Astrocyte (in vitro differentiated cells and primary cell): ENCODE measurements at regions not wholly inside any gene's neighbourhood (a gene's known extent, or its start where the extent isn't known, plus 50 kb on each side); places are given as distances from the start of the nearest gene placed in this dataset.

Experiments
- DNase-seq: peaks from one replicate; pipeline ENCODE4 v3.0.0-alpha.2; 2010; ENCODE audit warnings: low read depth
- FAIRE-seq: peaks from 2 replicates; lab custom pipeline; 2011; peaks lifted over from hg19 to GRCh38; lab: Jason Lieb, UNC
- H2AFZ ChIP-seq: 2 replicates; pipeline ENCODE4 v1.6.0; 2012; ENCODE audit warnings: low read depth, low read length, inconsistent platforms
- H3K27ac ChIP-seq: 2 replicates; pipeline ENCODE4 v1.5.1; 2011; ENCODE audit warnings: low read depth, low read length, inconsistent platforms
- H3K27me3 ChIP-seq: 2 replicates; pipeline ENCODE4 v1.6.0; 2011; ENCODE audit warnings: low read length, inconsistent platforms; ENCODE audit not compliant: insufficient read depth
- H3K36me3 ChIP-seq: 2 replicates; pipeline ENCODE4 v1.5.1; 2011; ENCODE audit warnings: low read length, inconsistent platforms; ENCODE audit not compliant: insufficient read depth
- H3K4me1 ChIP-seq: 2 replicates; pipeline ENCODE4 v1.5.1; 2011; ENCODE audit warnings: low read length, inconsistent platforms; ENCODE audit not compliant: insufficient read depth
- H3K4me2 ChIP-seq: 2 replicates; pipeline ENCODE4 v1.6.0; 2012; ENCODE audit warnings: low read length, inconsistent platforms
- H3K4me3 ChIP-seq: 2 replicates; pipeline ENCODE4 v1.5.1; 2011; ENCODE audit warnings: low read depth, mild to moderate bottlenecking, low read length, inconsistent platforms; ENCODE audit not compliant: insufficient read depth
- H3K79me2 ChIP-seq: 2 replicates; pipeline ENCODE4 v1.6.0; 2012; ENCODE audit warnings: mild to moderate bottlenecking, low read length, inconsistent platforms; ENCODE audit not compliant: insufficient read depth
- H3K9ac ChIP-seq: 2 replicates; pipeline ENCODE4 v1.6.0; 2012; ENCODE audit warnings: mild to moderate bottlenecking, low read length, inconsistent platforms
- H3K9me3 ChIP-seq: 2 replicates; pipeline ENCODE4 v1.5.1; 2012; ENCODE audit warnings: low read depth, mild to moderate bottlenecking, low read length, inconsistent platforms; ENCODE audit not compliant: insufficient read depth
- H4K20me1 ChIP-seq: 2 replicates; pipeline ENCODE4 v1.6.0; 2012; ENCODE audit warnings: low read length, inconsistent platforms; ENCODE audit not compliant: insufficient read depth
- H3K27ac Mint-ChIP-seq: one replicate; pipeline ENCODE4 v1.8.0; 2021; ENCODE audit warnings: mild to moderate bottlenecking, mixed read lengths; ENCODE audit not compliant: unreplicated experiment
- H3K27me3 Mint-ChIP-seq: one replicate; pipeline ENCODE4 v1.8.0; 2021; ENCODE audit warnings: low read depth, mixed read lengths; ENCODE audit not compliant: unreplicated experiment
- H3K36me3 Mint-ChIP-seq: one replicate; pipeline ENCODE4 v1.8.0; 2021; ENCODE audit warnings: low read depth, mixed read lengths; ENCODE audit not compliant: unreplicated experiment
- H3K4me1 Mint-ChIP-seq: one replicate; pipeline ENCODE4 v1.8.0; 2021; ENCODE audit warnings: low read depth, mixed read lengths; ENCODE audit not compliant: unreplicated experiment
- H3K4me3 Mint-ChIP-seq: one replicate; pipeline ENCODE4 v1.8.0; 2021; ENCODE audit warnings: mild to moderate bottlenecking, moderate library complexity, mixed read lengths; ENCODE audit not compliant: unreplicated experiment
- H3K9me3 Mint-ChIP-seq: one replicate; pipeline ENCODE4 v1.8.0; 2021; ENCODE audit warnings: mild to moderate bottlenecking, mixed read lengths; ENCODE audit not compliant: unreplicated experiment
- EZH2 ChIP-seq: IDR thresholded peaks from 2 replicates; pipeline ENCODE4 v1.6.1; 2012; ENCODE audit warnings: mild to moderate bottlenecking, low read length, inconsistent platforms; ENCODE audit not compliant: insufficient read depth
- TF ChIP-seq, protein P1 (sequence below): IDR thresholded peaks from 2 replicates; pipeline ENCODE4 v1.5.1; 2011; ENCODE audit warnings: low read depth, mild to moderate bottlenecking, inconsistent platforms, low read length, moderate library complexity; ENCODE audit not compliant: insufficient read depth

DNA sequence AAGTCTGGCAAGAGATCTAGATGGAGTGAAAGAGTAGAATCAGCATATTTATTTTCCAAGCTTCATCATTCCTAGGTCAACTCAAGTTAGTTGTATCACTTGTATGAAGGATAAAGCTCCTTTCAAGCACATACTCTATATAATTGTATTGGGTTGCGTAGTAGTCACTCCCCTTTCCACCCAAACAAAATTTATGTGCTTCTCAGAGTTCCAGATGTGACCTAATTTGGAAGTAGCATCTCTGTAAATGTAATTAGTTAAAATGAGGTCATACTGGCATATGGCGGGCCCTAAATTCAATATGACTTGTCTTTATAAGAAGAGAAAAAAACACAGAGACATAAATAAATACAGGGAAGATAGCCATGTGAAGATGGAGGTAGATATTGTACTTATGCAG, 226.8 kb upstream of the CHORDC1 start:
- H3K9me3 ChIP-seq, result no peaks in the 10 kb centered on the region
- no peaks in the 10 kb centered on the region for H3K36me3 Mint-ChIP-seq
- FAIRE-seq, result no peak
- H3K27me3 ChIP-seq, result no peaks in the 10 kb centered on the region
- H3K4me1 Mint-ChIP-seq, result peaks cover under 1% of the 10 kb centered on the region
- H3K4me2 ChIP-seq, result no peak overlapping the region
- H3K4me3 ChIP-seq, result no peak overlapping the region
- H3K27me3 Mint-ChIP-seq, result no peaks in the 10 kb centered on the region
- no peaks in the 10 kb centered on the region for H3K9me3 Mint-ChIP-seq
- H3K4me3 Mint-ChIP-seq, result no peak overlapping the region
- no peak overlapping the region for H3K27ac Mint-ChIP-seq
- H3K27ac ChIP-seq, result no peak overlapping the region
- TF ChIP-seq, protein P1, sequence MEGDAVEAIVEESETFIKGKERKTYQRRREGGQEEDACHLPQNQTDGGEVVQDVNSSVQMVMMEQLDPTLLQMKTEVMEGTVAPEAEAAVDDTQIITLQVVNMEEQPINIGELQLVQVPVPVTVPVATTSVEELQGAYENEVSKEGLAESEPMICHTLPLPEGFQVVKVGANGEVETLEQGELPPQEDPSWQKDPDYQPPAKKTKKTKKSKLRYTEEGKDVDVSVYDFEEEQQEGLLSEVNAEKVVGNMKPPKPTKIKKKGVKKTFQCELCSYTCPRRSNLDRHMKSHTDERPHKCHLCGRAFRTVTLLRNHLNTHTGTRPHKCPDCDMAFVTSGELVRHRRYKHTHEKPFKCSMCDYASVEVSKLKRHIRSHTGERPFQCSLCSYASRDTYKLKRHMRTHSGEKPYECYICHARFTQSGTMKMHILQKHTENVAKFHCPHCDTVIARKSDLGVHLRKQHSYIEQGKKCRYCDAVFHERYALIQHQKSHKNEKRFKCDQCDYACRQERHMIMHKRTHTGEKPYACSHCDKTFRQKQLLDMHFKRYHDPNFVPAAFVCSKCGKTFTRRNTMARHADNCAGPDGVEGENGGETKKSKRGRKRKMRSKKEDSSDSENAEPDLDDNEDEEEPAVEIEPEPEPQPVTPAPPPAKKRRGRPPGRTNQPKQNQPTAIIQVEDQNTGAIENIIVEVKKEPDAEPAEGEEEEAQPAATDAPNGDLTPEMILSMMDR, result no peak
- TF ChIP-seq EZH2, result no peak
- H3K79me2 ChIP-seq, result no peaks in the 10 kb centered on the region
- H3K36me3 ChIP-seq, result no peaks in the 10 kb centered on the region
- H3K9ac ChIP-seq, result no peak overlapping the region
- no peak overlapping the region for H2AFZ ChIP-seq
- H3K4me1 ChIP-seq, result no peaks in the 10 kb centered on the region
- no peak for DNase-seq
- H4K20me1 ChIP-seq, result no peaks in the 10 kb centered on the region

DNA sequence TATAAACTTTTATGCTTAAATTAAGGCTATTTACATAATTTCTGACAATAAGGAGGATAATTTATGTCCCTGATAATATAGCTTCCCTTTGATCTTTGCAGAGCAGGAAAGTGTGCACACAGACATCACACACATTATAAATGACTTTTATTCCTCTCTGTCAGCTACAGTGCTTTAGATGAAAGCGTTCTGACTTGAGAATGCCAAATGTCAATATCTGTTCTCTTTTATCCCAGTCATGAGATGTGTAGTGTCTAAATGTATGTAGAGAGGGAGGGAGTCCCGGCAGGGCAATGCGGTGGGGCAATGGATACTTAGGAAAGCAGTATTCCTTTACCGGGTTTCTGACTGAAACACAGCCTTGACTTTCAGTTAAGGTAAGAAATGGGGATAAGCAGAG, 225.4 kb upstream of the CHORDC1 start:
- Histone ChIP-seq H3K4me3 (no peak overlapping the region), H3K27me3 (no peaks in the 10 kb centered on the region), H3K9me3 (no peaks in the 10 kb centered on the region), H3K9ac (no peak overlapping the region), H2AFZ (no peak overlapping the region), H3K79me2 (no peaks in the 10 kb centered on the region), H3K4me1 (no peaks in the 10 kb centered on the region), H3K4me2 (no peak overlapping the region), H4K20me1 (no peaks in the 10 kb centered on the region), H3K27ac (no peak overlapping the region), H3K36me3 (no peaks in the 10 kb centered on the region)
- DNase-seq (no peak), FAIRE-seq (no peak)
- Mint-ChIP-seq H3K4me3 (no peak overlapping the region), H3K27me3 (no peaks in the 10 kb centered on the region), H3K27ac (no peak overlapping the region), H3K9me3 (no peaks in the 10 kb centered on the region), H3K4me1 (no peaks in the 10 kb centered on the region), H3K36me3 (no peaks in the 10 kb centered on the region)
- TF ChIP-seq EZH2, result no peak
- TF ChIP-seq, protein P1, result no peak

- Mint-ChIP-seq H3K27me3 (no peaks in the 10 kb centered on the region), H3K9me3 (no peaks in the 10 kb centered on the region), H3K27ac (no peak overlapping the region), H3K4me1 (no peaks in the 10 kb centered on the region), H3K4me3 (no peak overlapping the region), H3K36me3 (no peaks in the 10 kb centered on the region)
- no peaks in the 10 kb centered on the region for H3K27me3 ChIP-seq
- H3K36me3 ChIP-seq, result no peaks in the 10 kb centered on the region
- no peak overlapping the region for H2AFZ ChIP-seq
- no peak overlapping the region for H3K27ac ChIP-seq
- no peak for FAIRE-seq
- H4K20me1 ChIP-seq, result no peaks in the 10 kb centered on the region
- H3K4me3 ChIP-seq, result no peak overlapping the region
- TF ChIP-seq, protein P1, result no peak
- TF ChIP-seq EZH2, result no peak
- no peak overlapping the region for H3K4me2 ChIP-seq
- DNase-seq, result no peak
- H3K9me3 ChIP-seq, result no peaks in the 10 kb centered on the region
- no peak overlapping the region for H3K9ac ChIP-seq
- no peaks in the 10 kb centered on the region for H3K79me2 ChIP-seq
- H3K4me1 ChIP-seq, result no peaks in the 10 kb centered on the region
Measured at GRCh38 chr11:90447618-90448017, 224.8 kb upstream of the CHORDC1 start.
